Activated CD8-positive, alpha-beta memory T cell treated with anti-CD3 and anti-CD28 coated beads for 24 hours (primary cell): ENCODE measurements at regions not wholly inside any gene's neighbourhood (a gene's known extent, or its start where the extent isn't known, plus 50 kb on each side); places are given as distances from the start of the nearest gene placed in this dataset.

Experiments
- DNase-seq: peaks from one replicate; pipeline ENCODE4 v3.0.0-alpha.2; 2020

- no peak for DNase-seq
Measured at GRCh38 chr9:80399606-80400005, 827.8 kb downstream of the TLE4 start.

DNA sequence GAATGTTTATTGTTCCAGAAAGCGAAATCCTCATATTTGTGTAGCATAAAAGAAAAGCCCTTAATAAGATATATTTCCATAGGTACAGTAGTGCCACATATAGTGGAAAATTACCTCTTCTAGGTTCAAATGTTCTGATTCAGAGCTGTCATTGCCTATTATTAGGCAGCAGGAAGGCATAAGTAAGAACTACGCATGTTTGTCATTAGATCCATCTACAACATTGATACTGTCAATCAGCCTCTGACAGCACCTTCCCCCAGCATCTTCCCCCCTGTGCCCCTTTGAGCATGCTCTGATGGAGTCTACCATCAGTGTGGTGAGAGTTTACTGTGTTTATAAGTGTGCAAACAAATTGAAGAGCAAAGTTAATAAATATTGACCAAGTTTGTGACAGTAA lies 816.1 kb downstream of the TLE4 start:
- DNase-seq, result no peak

- no peak for DNase-seq
Measured at GRCh38 chr9:80385246-80385645, 813.5 kb downstream of the TLE4 start.

- DNase-seq, result no peak
Measured at GRCh38 chr9:80383331-80383730, 811.6 kb downstream of the TLE4 start.

GRCh38 chr9:80382211-80382891 lies 810.6 kb downstream of the TLE4 start:
- DNase-seq, result no peak

- no peak for DNase-seq
Measured at GRCh38 chr9:80380301-80380700, 808.5 kb downstream of the TLE4 start.

DNA sequence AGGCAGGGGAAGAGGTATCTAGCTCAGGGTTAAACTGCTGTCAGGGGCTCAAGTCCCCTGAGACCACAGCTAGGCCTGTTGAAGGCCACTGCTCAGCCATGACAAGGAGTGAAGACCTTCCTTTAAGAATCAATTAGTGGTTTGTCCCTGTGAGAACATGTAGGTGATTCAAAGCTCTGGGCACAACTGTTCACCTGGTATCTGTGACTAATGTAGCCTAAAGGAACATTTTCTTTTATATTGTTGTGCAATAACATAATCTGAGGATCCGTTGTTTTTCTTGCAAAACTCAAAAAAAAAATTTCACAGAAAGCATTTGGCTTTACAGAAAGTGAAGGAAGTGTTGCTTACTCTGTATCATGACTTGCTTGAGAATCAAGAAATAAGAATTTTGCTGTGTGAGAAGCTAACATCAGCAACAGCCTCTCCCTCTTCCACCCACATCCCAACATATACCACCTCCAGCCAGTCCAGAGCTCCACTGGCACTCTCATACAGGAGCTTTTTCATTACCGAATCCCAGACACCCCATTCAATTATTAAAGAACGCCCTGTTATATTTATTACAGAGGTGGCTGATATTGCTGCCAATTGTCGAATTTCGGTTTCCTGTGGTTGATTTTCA lies 807.0 kb downstream of the TLE4 start:
- no peak for DNase-seq

DNA sequence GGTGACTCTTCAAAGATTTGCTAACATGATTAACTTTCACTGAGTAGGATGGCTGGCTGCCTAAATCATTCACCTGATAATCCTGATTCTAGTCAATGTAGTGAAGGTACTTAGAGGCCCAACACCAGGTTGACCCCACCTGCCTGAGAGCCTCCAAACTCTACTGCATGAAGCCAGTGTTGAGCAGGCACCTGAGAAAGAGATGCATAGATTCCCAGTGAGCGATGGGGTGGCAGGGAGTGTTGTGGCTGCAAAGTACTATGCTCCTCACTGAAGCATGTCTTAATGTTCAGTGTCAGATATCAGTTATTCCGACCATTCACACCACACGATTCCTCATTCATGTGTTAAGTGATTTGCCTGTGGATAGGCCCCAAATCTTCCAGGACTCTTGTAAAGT lies 804.4 kb downstream of the TLE4 start:
- no peak for DNase-seq

- DNase-seq, result no peak
Measured at GRCh38 chr9:80375477-80375876, 803.7 kb downstream of the TLE4 start.

DNA sequence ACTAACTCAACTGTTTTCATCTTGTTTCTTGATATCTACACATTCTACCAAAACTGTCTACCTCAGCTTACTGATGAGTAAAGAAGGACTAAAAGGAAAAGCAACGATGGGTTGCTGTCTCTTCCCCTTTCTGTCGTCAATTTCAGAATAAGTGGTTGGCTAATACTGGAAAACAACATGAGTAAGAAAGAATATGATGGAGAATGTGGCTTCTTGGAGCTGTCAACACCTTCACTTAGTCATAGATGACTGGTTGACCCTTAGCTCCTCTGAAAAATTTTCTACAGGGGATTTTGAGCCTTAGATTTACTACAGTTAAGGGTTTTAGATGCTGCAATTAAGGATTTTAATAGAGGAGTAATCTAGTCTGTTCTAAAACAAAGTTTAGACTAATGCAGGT lies 797.9 kb downstream of the TLE4 start:
- DNase-seq, result no peak

- DNase-seq, result no peak
Measured at GRCh38 chr9:80366626-80367025, 794.9 kb downstream of the TLE4 start.

DNA sequence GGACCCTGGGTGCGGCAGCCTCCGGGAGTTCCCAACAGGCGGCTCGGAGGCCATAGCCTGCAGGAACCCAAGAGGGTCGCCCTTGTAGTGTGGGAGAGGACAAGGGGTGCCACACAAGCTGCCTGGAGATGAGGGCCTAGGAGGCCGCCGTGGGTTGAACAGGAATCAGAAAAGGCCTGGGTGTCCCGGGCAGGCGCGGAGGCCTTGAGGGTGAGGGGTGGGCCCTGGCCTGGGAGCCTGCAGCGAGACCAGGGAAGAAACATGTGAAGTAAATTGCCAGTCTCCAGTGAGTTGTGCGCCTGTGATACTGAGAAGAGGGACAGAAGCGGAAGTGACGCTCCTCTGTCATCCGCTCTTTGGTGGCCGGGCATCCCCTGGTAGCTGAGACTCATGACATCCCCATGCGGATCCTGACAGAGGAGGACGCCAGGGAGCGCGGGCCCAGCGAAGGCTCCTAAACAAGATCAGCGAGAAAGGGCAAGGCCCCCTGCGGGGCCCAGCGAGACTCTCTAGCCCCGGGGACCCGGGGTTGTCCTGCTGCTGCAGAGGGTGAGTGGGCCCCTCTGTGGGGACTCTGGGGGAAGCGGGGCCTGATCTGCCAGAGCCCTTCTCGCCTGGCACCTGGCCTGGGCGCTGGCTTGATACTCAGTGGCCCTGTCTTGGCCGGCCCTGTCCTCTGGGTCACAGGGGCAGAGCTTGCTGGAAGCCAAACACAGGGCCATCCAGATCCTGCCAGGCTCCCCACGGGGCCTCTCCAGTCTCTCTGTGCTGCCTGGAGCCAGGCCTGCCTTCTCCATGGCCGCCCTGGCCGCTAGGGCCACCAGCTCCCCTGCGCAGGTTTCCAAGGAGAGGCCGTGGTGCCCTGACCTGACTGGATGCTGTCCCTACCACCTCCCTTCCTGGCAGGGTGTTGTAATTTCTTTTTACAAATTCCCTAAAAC lies 788.4 kb downstream of the TLE4 start:
- no peak for DNase-seq

DNA sequence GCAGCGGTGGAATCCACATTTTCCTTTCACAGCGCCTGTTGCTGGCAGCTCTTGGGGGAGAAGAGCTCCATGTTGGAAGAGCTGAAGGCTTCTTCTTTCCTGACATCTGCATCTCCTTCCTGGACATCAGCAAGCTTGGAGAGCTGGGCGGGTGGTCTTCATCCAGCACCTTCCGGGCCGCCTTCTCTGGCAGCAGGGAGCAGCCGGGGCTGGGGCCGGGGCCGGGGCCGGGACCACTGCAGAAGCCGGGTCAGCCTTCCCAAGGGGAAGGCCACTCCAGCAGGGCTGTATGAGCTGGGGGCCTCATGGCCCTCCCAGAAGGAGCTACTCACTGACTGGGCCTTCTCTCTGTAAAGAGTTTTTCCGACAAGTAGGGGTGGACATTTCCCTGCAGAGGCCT lies 787.5 kb downstream of the TLE4 start:
- no peak for DNase-seq

DNA sequence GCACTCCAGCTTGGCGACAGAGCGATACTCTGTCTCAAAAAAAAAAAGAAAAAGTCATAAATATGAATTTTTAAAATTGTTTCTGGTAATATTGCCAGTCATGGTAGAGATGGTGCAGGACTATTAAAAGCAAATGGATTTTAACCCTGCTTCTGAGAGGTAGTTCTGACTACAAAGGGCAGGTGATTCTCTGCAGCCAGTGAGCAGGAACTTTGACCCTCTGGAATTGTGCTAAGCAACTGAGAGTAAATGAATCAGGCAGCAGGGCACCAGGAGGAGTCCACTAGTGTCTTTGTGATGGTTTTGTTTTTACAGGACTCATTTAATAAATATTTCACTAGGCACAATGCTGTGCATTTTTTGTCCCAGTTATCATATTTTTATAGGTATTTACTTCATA lies 781.2 kb downstream of the TLE4 start:
- no peak for DNase-seq

DNA sequence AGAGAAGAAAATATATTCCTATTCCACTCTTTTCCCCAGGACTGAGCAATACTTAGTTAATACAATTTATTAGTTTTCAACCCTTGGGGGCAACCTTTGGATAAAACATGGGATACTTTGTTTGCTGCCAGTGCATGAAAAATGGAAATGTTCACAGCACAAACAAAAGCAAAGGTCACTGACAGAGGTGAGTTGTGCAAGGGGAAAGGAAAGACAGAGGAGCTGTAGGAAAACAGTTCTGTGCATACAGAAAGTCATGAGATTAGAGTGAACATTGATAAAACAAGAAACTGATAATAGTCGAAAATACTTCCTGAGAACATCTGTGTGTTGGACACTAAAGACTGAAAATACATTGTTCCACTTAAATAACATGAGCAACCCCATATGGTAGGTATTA lies 779.8 kb downstream of the TLE4 start:
- DNase-seq, result no peak

GRCh38 chr9:80326105-80326504 lies 754.3 kb downstream of the TLE4 start:
- DNase-seq, result no peak

- DNase-seq, result no peak
Measured at GRCh38 chr9:80320916-80321315, 749.2 kb downstream of the TLE4 start.

GRCh38 chr9:80320480-80320879 lies 748.7 kb downstream of the TLE4 start:
- no peak for DNase-seq

DNA sequence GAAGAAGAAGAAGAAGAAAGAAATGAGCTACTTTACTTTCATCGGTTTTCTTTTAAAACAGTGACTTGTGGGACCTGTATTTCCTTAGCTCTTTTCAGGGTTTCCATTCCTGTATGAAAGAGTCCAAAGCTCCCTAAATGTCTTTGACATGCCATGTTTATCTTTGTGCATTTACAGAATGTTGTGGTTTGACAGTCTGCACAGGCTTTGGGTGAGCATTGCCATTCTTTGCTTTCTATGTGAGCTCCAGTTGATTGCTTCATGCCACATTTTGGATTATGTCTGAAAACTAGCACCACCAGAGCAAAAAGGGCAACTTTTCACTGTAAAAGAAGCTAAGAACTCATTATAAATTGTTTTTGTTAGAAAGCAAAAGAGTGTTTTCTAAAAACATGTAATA lies 733.4 kb downstream of the TLE4 start:
- no peak for DNase-seq

DNA sequence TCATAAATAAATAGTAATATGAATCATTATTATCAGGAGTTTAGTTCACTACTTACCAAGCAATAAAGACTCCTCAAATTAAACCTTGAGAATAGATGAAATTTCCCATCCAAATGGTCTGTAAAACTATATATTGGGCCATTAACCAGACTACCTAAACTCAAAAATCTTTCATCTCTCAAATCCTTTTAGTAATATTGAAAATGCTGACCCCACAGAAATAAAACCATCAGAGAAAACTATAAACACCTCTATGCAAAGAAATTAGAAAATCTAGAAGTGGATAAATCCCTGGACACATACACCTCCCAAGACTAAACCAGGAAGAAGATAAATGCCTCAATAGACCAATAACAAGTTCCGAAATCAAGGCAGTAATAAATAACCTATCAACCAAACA lies 723.2 kb downstream of the TLE4 start:
- DNase-seq, result no peak

- DNase-seq, result no peak
Measured at GRCh38 chr9:80294318-80294717, 722.6 kb downstream of the TLE4 start.

- DNase-seq, result no peak
Measured at GRCh38 chr9:80292231-80292630, 720.5 kb downstream of the TLE4 start.

DNA sequence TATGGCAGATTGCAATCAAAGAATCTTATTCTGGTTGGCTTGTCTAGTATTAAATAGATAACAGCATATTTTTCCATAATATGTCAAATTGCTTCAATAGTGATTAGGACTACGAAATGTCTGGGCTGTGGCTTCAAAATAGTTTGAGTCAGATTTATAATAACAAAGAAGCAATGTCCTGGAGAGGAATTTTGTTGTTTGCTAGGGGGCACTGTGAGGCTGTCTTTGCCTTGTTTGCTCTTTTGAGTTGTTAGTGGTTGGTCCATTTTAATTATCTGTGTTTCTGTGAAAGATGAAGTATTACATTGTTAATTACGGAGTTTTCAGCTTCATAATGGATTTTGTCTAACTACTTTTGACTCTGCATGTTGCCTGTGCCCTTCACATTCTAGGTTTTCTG lies 713.6 kb downstream of the TLE4 start:
- DNase-seq, result no peak

GRCh38 chr9:80282766-80283165 lies 711.0 kb downstream of the TLE4 start:
- DNase-seq, result no peak
